ENCODE measurements at regions not wholly inside any gene's neighbourhood (a gene's known extent, or its start where the extent isn't known, plus 50 kb on each side); places are given as distances from the start of the nearest gene placed in this dataset.

DNA sequence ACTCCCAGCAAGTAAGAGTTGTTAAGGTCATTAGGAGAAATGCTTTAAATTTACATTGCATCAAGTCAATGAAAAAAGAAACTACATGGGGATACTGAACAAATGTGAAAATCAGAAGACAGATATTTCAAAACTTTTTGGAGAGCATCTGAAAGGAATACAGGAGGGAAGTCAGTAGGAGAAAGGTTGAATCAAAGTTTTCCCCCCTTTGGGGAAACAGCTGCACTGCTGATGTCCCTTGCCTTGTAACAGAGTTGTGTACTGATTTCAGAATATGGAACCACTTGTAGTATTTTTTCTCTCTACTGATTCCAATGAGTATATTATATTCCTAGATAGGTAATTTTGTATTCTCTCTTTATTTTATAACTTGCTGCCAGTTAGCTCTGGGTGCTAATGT is 592.5 kb upstream of the ZEB2 start:
- Mint-ChIP-seq H3K4me3 (no peak overlapping the region), H3K27me3 (ENCODE audit: low read depth) (no peaks in the 10 kb centered on the region), H3K36me3 (ENCODE audit: insufficient read depth) (no peaks in the 10 kb centered on the region), H3K4me1 (ENCODE audit: low read depth) (no peaks in the 10 kb centered on the region), H3K9me3 (no peaks in the 10 kb centered on the region)
- ATAC-seq (no peak), DNase-seq (no peak)

DNA sequence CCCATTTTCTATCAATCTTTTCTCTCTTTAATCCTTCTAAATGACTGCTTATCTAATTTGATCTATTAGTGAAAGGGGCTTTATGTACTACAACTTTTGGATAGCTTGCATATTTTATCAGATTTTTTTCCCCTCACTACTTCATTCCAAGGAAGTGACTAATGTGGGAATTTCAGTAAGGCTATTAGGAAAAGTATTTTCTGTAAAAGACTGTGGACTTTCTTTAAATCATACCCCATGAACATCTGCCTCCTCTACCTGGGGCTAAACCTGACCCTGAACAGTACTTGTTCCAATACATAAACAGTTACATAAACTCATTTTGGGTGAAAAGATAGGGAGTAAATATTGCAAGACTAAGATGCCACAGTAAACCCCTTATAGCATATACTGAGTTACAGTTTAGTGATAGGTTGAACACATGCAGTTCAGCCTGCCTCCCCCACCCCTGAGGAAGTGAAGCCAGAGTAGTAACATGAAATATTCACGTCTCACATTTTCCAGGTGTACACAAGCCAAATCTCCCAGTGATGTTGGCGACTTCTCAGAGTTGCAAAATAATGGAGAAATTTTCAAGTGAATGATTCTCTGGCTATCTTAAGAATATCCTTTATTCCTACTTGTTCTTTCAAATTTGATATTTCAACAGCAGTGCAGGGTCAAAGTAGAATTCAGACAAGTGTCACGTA is 590.9 kb upstream of the ZEB2 start:
- ATAC-seq (no peak), DNase-seq (no peak)
- Mint-ChIP-seq H3K36me3 (ENCODE audit: insufficient read depth) (no peaks in the 10 kb centered on the region), H3K27me3 (ENCODE audit: low read depth) (no peaks in the 10 kb centered on the region), H3K9me3 (no peaks in the 10 kb centered on the region), H3K4me1 (ENCODE audit: low read depth) (no peaks in the 10 kb centered on the region), H3K4me3 (no peak overlapping the region)

DNA sequence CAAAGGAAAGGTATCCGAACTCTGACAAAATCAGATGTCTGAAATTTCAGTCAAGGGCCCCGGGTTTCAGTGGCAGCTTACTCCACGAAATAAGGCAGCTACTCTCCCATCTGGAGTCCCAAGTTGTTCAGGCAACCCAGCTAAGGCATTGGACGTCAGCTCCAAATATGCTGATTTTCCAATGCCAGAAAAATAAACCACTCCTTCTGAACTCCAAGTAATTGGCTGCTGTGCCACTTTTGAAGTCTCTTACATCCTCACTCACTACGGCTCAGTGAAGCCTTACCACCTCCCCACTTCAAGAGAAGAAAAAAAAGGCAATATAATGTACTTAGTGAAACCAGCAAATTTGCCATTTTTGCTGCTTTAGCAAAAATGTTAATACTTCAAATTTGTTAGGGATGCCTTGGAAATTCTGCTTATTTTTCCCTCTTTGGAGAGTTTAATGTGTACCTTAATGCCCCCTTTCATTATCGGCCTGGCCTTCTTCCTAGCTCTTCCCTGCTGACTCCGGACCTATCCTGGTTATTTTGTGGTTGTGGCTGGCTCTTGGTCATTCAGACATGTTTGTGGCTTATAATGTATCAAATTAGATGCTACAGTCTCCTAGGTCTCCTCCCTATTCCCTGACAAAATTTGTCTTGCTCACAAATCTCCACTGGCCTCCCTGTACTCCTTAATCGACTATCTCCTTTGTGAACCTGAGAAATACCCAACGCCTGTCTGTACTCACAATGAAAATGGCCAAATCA is 589.2 kb upstream of the ZEB2 start:
- Mint-ChIP-seq H3K4me3 (no peak overlapping the region), H3K27me3 (ENCODE audit: low read depth) (no peaks in the 10 kb centered on the region), H3K4me1 (ENCODE audit: low read depth) (no peaks in the 10 kb centered on the region), H3K36me3 (ENCODE audit: insufficient read depth) (no peaks in the 10 kb centered on the region), H3K9me3 (no peaks in the 10 kb centered on the region)
- ATAC-seq (no peak), DNase-seq (no peak)

DNA sequence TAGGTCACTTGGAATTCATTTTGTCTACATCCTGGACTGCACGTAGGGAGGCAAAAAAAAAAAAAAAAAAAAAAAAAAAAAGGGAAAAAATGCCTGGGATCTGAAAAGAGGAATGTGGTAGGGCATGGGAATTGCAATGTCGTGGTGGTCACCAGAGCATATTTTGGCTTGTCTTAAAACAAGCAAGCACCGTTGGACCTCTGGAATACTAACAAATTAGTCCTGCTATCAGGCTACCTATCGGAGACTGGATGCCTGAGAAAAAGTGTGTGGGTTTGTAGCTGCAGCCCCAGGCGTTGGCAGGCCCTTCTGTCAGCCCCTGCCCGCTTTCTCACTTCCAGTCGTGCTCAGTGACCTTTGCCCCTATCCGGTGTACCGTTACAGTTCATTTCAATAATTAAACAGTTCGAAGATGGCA is 588.5 kb upstream of the ZEB2 start:
- H3K4me1 Mint-ChIP-seq (ENCODE audit: low read depth): no peaks in the 10 kb centered on the region
- no peak for DNase-seq
- ATAC-seq: no peak

DNA sequence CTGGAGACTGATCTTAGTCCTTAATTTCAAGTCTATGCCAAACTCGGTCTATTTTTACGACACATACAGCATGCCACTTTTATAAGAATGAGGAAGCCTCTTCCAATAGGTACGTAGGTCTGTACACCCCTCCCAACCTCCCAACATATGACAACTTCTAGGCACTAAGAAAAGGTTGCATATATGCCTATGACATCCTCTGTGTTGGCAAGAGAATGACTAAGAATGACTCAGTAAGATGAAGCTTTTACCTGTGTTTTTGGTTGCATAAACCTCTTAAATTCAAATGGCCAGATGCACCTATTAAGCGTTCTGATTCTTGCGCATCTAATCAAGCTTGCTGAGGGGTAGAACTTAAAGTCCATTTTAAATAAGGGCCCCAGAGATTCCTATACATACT is 586.4 kb upstream of the ZEB2 start:
- H3K9me3 Mint-ChIP-seq: no peaks in the 10 kb centered on the region
- no peaks in the 10 kb centered on the region for H3K36me3 Mint-ChIP-seq (ENCODE audit: insufficient read depth)
- ATAC-seq: no peak
- no peaks in the 10 kb centered on the region for H3K4me1 Mint-ChIP-seq (ENCODE audit: low read depth)
- H3K4me3 Mint-ChIP-seq: no peak overlapping the region
- no peak for DNase-seq
- H3K27me3 Mint-ChIP-seq (ENCODE audit: low read depth): no peaks in the 10 kb centered on the region

More for the DNA sequence above, 588.5 kb upstream of the ZEB2 start:
- no peaks in the 10 kb centered on the region for H3K9me3 Mint-ChIP-seq
- H3K4me3 Mint-ChIP-seq: no peak overlapping the region
- no peaks in the 10 kb centered on the region for H3K36me3 Mint-ChIP-seq (ENCODE audit: insufficient read depth)
- H3K27me3 Mint-ChIP-seq (ENCODE audit: low read depth): no peaks in the 10 kb centered on the region

DNA sequence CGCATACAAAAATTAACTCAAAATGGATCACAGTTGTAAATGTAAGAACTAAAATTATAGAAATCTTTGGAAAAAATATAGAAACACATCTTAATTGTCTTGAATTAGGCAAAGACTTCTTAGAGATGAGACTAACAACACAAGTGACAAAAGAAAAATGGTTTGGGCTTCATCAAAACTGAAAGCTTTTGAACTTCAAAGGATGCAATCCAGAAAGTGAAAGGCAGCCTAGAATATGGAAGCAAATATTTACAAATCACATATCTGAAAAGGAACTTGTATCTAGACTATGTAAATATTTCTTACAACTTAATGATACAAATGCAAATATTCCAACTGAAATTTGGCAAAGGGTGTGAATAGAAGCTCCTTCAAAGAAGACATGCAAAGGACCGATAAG is 582.8 kb upstream of the ZEB2 start:
- H3K27me3 Mint-ChIP-seq (ENCODE audit: low read depth): no peaks in the 10 kb centered on the region
- no peak overlapping the region for H3K4me3 Mint-ChIP-seq
- DNase-seq (no peak), ATAC-seq (no peak)
- no peaks in the 10 kb centered on the region for H3K4me1 Mint-ChIP-seq (ENCODE audit: low read depth)
- H3K9me3 Mint-ChIP-seq: no peaks in the 10 kb centered on the region
- no peaks in the 10 kb centered on the region for H3K36me3 Mint-ChIP-seq (ENCODE audit: insufficient read depth)

DNA sequence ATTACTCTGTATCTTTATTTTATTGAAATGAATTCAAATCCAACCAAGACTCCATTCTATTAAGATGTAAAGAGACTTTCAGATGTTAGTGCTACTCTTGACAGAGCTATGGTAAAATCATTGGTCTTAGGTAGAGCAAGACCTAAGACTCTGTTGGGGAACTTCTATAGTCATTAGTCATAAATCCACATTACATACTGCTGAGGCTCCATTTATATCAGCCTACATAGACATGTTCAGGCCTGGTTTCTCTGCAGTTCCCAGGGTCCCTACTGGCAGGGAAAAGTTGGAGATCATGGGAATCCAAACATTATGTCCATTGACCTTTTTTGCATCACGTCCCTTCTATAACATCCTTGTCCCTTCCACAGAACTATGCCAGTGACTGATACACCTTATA is 580.4 kb upstream of the ZEB2 start:
- no peak for DNase-seq
- no peak for ATAC-seq
- Mint-ChIP-seq H3K36me3 (ENCODE audit: insufficient read depth) (no peaks in the 10 kb centered on the region), H3K9me3 (no peaks in the 10 kb centered on the region), H3K27me3 (ENCODE audit: low read depth) (no peaks in the 10 kb centered on the region), H3K4me3 (no peak overlapping the region), H3K4me1 (ENCODE audit: low read depth) (no peaks in the 10 kb centered on the region)

DNA sequence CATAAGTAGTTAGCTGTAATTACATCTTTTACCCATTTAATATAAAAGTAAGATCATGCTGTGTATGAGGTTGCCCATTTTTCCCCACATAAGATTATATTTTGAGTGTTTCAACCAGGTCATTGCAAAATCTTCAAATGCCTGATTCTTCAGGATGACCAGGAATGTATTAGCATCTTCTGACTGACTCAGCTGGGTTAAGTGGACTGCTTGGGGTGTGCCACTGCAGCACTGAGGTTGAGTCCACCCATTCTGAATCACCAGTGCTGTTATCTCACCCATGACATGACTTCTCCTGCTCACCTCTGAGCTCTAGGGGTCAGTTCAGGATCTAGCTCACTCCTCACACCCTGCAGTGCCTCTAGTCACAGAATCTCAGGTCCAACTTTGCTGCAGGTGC is 576.7 kb upstream of the ZEB2 start:
- Mint-ChIP-seq H3K9me3 (peaks cover 3% of the 10 kb centered on the region), H3K4me1 (ENCODE audit: low read depth) (no peaks in the 10 kb centered on the region), H3K4me3 (no peak overlapping the region), H3K36me3 (ENCODE audit: insufficient read depth) (no peaks in the 10 kb centered on the region), H3K27me3 (ENCODE audit: low read depth) (no peaks in the 10 kb centered on the region)
- no peak for DNase-seq
- no peak for ATAC-seq

DNA sequence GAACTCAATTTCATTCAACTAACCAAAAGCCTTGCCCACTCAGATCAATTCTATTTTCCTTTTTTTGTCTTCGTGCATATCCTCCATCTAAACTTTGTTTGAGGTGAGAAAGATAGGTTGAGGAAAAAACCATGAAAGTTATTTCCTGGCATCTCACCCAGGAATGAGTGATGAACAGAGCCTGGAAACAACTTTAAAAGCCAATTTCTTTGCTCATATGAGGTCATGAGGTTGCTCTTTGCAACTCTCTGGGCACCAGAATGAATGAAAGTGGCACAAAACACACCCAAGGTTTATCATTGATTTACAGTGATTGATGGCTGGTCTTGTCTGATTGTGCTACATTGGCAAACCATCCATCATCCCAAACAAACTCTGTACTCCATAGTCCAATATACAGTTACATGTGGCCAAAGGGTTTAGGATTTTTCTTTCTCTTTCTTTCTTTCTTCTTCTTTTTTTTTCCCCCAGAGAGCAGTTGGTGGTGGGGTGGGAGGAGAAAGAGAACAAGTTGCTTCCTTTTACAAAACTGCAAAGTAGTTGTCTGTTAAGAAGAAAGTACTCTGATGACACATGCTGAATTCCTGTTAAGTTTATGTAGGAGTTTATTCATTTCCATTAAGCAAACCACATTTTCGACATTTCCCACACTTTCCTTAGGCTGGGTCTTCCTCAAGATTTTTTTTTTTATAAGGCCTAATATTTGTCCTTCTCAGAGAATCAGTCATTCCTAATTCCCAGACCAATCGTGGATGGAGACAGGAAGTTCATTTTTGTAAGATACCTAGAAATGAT is 575.9 kb upstream of the ZEB2 start:
- H3K4me3 Mint-ChIP-seq: no peak overlapping the region
- no peaks in the 10 kb centered on the region for H3K36me3 Mint-ChIP-seq (ENCODE audit: insufficient read depth)
- ATAC-seq: no peak
- DNase-seq: no peak
- H3K9me3 Mint-ChIP-seq: peaks cover 3% of the 10 kb centered on the region
- no peaks in the 10 kb centered on the region for H3K4me1 Mint-ChIP-seq (ENCODE audit: low read depth)
- no peaks in the 10 kb centered on the region for H3K27me3 Mint-ChIP-seq (ENCODE audit: low read depth)

DNA sequence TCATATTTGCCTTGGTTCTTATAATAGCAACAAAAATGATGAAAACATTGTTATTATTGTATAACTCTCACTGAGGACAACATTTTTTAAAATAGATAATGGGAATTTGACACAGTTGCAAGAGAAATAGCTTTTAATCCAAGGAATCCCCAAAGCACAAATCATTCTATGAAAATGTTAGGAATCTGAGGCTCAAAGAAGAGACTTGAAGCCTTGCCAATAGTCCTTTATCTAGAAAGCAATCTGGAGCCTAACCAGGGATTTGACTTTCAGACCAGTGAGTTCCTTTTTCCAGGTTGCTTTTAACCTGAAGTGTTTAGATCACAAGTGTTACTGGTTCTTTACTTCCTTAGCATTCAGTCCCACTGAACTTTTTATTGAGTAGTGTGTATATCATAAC is 574.5 kb upstream of the ZEB2 start:
- Mint-ChIP-seq H3K27me3 (ENCODE audit: low read depth) (no peaks in the 10 kb centered on the region), H3K4me1 (ENCODE audit: low read depth) (no peaks in the 10 kb centered on the region), H3K9me3 (peaks cover 3% of the 10 kb centered on the region), H3K4me3 (no peak overlapping the region), H3K36me3 (ENCODE audit: insufficient read depth) (no peaks in the 10 kb centered on the region)
- DNase-seq (no peak), ATAC-seq (no peak)

DNA sequence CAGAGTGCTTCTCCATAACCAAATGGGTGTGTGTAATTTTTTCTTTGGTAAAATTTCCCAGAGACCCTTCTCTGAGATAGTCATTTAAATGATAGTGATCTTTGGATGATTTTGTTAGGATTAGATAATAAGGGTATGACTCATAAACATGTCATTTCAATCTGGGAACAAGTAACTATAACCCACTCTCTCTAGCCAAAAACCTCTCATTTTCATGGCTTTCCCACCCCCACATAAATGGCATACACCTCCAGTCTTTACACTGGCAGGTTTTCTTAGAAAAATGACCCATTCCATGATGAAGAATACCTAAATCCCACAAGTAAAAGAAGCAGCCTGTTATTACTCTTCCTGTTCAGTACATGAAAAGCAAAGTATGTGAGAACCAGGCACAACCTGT is 572.0 kb upstream of the ZEB2 start:
- ATAC-seq (no peak), DNase-seq (no peak)
- Mint-ChIP-seq H3K4me3 (no peak overlapping the region), H3K4me1 (ENCODE audit: low read depth) (no peaks in the 10 kb centered on the region), H3K36me3 (ENCODE audit: insufficient read depth) (no peaks in the 10 kb centered on the region), H3K9me3 (peaks cover 3% of the 10 kb centered on the region), H3K27me3 (ENCODE audit: low read depth) (no peaks in the 10 kb centered on the region)

DNA sequence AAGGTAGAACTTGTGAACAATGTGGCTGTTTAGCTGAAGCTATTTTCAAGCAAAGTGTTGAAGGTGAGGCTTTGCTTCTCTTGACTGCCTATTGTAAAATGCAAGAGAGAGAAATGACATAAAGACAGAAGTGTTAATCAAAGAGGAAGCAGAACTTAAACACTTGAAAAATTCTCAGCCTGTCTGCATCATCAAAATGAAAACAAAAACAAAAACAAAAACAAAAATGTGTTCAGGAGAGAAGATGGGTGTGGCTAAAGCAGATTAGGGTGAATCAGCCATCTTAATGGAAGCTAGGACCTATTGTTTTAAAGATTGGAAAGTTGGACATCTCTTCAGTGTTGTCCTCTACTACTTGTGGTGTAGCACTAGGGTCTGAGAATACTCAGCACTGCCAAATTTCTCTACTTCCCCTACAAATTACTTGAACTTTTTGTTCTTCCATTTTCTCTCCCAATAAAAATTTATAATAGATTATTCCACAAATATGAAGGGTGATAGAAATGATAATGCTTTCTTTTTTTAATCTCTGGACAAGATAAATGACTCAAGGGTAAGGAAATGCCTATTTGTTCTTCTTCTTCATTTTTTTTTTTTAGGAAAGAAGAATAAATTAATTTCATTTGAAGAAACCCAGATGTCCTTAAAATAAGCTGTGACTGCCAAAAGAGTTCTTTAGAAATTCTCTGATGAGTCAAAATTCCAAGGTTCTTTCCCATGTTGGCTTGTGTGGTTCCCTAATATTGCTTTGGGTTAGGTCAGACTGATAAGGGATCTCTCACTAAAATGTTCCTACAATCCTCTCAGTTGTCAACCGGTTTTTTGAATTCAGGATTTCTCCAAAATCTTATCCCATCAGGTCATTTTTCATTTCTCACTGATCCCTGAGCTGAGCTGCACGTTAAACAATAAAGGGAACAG is 571.2 kb upstream of the ZEB2 start:
- ATAC-seq (no peak), DNase-seq (no peak)
- no peaks in the 10 kb centered on the region for H3K4me1 Mint-ChIP-seq (ENCODE audit: low read depth)
- no peaks in the 10 kb centered on the region for H3K36me3 Mint-ChIP-seq (ENCODE audit: insufficient read depth)
- H3K9me3 Mint-ChIP-seq: peaks cover 3% of the 10 kb centered on the region
- no peak overlapping the region for H3K4me3 Mint-ChIP-seq
- no peaks in the 10 kb centered on the region for H3K27me3 Mint-ChIP-seq (ENCODE audit: low read depth)

DNA sequence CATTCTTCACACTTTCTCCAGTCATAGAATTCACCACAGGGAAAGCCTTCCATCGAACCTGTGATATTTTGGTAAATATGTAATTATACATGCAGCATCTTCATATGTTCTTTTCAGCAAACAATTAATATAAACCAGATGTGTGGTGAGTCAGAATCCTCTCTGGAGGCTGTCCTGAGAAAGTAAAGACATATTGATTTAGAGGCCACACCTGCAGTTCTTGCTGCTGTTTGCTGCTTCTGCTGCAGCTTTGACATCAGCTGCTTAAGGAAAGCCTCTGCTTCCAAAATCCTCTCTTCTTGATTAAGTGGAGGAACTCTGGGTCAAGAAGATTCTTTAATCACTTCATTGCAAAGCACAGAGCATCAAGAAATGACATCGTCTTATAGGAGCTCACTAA is 568.8 kb upstream of the ZEB2 start:
- no peak for DNase-seq
- H3K4me3 Mint-ChIP-seq: no peak overlapping the region
- ATAC-seq: no peak
- no peaks in the 10 kb centered on the region for H3K9me3 Mint-ChIP-seq
- no peaks in the 10 kb centered on the region for H3K27me3 Mint-ChIP-seq (ENCODE audit: low read depth)
- H3K4me1 Mint-ChIP-seq (ENCODE audit: low read depth): no peaks in the 10 kb centered on the region
- H3K36me3 Mint-ChIP-seq (ENCODE audit: insufficient read depth): no peaks in the 10 kb centered on the region

DNA sequence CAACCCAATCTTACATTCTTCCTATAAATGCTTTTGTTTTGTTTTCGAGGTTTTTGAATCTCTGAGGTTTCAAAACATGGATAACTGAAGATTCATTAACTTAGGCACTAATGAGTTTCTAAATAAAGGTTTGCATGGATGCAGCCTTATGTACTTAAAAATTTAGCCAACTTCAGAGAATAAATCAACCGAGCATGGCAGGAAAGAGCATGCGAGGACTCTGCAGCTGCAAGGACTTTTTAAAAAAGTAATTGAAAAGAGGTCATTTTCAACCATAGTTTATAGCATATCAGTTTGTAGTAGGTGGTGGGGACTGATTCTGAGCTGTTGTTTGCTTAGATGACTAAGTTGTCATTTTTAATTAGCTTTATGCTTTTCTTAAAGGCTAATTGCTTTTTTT is 567.0 kb upstream of the ZEB2 start:
- Mint-ChIP-seq H3K36me3 (ENCODE audit: insufficient read depth) (no peaks in the 10 kb centered on the region), H3K9me3 (no peaks in the 10 kb centered on the region), H3K27me3 (ENCODE audit: low read depth) (no peaks in the 10 kb centered on the region), H3K4me3 (no peak overlapping the region), H3K4me1 (ENCODE audit: low read depth) (no peaks in the 10 kb centered on the region)
- ATAC-seq (no peak), DNase-seq (no peak)
